Left ventricle myocardium inferior (tissue), 1 donor: ENCODE measurements at regions not wholly inside any gene's neighbourhood (a gene's known extent, or its start where the extent isn't known, plus 50 kb on each side); places are given as distances from the start of the nearest gene placed in this dataset.

ENCODE experiments used
- DNase-seq: peaks from one replicate; pipeline ENCODE4 v3.0.0-alpha.2; 2020
- H3K27ac ChIP-seq: fragments of 200-600 bp; replicated peaks from 2 replicates; pipeline ENCODE4 v1.8.0; 2021
- H3K27me3 ChIP-seq: fragments of 200-600 bp; 2 replicates; pipeline ENCODE4 v1.8.0; 2021; ENCODE audit warnings: low read depth
- H3K36me3 ChIP-seq: fragments of 200-600 bp; 2 replicates; pipeline ENCODE4 v1.8.0; 2021
- H3K4me1 ChIP-seq: fragments of 200-600 bp; 2 replicates; pipeline ENCODE4 v1.8.0; 2021
- H3K4me3 ChIP-seq: fragments of 200-600 bp; 2 replicates; pipeline ENCODE4 v1.8.0; 2021; ENCODE audit warnings: mild to moderate bottlenecking, moderate library complexity
- H3K9me3 ChIP-seq: fragments of 200-600 bp; replicated peaks from 2 replicates; pipeline ENCODE4 v1.8.0; 2021
- intact Hi-C: fragments of 100-400 bp; cut with micrococcal nuclease; formaldehyde crosslinking; loops from one replicate; pipeline ENCODE4 v1.11.0; 2022
- TF ChIP-seq, protein P1 (sequence below): fragments of 200-600 bp; IDR thresholded peaks from 2 replicates; pipeline ENCODE4 v1.8.0; 2021; ENCODE audit warnings: antibody characterized with exemption, mild to moderate bottlenecking, borderline replicate concordance
- donor health status: DM: no; HTN: yes; CAD: no; lungs with severe emphysema.

DNA sequence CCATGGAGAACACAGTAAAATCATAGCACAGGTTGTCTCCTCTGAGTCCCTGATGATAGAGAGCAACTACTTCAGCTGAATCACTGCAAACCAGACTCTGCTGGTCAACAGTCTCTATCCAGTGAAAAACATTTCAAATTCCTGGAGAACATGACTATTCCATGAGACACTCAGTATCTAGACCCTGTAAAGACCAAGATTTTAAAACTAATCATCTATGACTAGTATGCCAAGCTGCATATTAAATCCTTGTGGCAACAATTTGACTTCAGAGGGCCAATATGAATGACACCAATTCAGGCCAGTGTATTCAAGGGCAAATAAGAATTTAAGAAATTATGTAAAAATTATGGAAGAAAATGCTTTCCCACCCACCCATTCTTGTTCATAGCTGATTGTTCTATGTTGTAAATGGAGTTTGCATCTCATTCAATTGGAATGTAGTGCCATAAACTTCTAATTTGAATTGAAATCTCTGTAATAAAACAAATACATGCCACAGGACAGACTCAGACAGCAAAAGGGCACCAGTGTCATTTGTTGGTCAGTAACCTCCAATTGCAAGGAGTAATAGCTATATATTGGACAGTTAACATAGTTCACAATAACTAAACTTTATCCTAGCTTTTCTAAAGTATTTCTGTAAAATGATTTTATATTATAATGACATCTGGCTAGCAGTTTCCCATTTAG lies 80.1 kb upstream of the LPAR1 start:
- TF ChIP-seq, protein P1, sequence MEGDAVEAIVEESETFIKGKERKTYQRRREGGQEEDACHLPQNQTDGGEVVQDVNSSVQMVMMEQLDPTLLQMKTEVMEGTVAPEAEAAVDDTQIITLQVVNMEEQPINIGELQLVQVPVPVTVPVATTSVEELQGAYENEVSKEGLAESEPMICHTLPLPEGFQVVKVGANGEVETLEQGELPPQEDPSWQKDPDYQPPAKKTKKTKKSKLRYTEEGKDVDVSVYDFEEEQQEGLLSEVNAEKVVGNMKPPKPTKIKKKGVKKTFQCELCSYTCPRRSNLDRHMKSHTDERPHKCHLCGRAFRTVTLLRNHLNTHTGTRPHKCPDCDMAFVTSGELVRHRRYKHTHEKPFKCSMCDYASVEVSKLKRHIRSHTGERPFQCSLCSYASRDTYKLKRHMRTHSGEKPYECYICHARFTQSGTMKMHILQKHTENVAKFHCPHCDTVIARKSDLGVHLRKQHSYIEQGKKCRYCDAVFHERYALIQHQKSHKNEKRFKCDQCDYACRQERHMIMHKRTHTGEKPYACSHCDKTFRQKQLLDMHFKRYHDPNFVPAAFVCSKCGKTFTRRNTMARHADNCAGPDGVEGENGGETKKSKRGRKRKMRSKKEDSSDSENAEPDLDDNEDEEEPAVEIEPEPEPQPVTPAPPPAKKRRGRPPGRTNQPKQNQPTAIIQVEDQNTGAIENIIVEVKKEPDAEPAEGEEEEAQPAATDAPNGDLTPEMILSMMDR: no peak
- no peaks in the 10 kb centered on the region for H3K27me3 ChIP-seq
- H3K4me3 ChIP-seq: no peak overlapping the region
- no peak overlapping the region for H3K27ac ChIP-seq
- H3K36me3 ChIP-seq: no peaks in the 10 kb centered on the region
- H3K9me3 ChIP-seq: no peaks in the 10 kb centered on the region
- intact Hi-C loops: no loop called here
- no peaks in the 10 kb centered on the region for H3K4me1 ChIP-seq
- no peak for DNase-seq

DNA sequence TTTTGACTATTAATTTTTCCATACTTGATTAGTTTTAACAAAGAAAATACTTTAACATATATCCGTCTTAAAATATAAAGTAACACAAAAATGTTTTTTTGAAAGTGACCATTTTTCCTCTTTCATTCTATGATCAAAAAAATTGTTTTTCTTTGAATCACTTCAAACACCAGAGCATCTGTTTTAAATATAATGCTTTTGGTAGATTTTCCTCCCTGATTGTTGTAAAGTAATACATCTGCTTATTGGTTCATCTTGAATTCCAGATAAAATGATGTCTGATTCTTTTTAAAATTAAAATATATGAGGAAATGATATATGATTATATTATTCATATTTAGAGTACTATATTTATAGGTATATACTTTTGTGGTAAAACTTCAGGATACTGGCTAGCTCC lies 76.2 kb upstream of the LPAR1 start:
- intact Hi-C loops: no loop called here
- no peaks in the 10 kb centered on the region for H3K36me3 ChIP-seq
- H3K9me3 ChIP-seq: no peaks in the 10 kb centered on the region
- no peaks in the 10 kb centered on the region for H3K4me1 ChIP-seq
- DNase-seq: no peak
- H3K27me3 ChIP-seq: no peaks in the 10 kb centered on the region
- no peak overlapping the region for H3K27ac ChIP-seq
- TF ChIP-seq, protein P1: no peak
- H3K4me3 ChIP-seq: no peak overlapping the region

DNA sequence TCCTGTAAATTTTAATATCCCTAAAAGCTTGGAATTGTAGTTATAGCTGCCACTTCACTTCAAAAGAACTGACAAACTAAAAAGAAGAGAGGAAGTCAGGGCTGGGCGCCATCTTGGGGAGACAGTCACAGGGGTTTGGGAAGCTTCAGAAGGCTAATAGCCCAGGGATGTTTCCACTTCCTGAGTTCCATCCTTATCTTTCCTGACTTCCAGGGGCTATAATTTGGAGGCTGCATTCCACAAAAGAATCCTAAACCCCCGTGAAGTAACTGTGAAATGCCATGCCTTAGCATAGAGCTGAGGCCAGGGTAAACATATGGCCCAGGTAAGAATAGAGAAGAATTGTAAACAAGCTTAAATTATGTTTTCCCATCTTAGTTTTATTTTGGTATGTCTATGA lies 75.4 kb upstream of the LPAR1 start:
- intact Hi-C loops: no loop called here
- TF ChIP-seq, protein P1: no peak
- H3K36me3 ChIP-seq: no peaks in the 10 kb centered on the region

DNA sequence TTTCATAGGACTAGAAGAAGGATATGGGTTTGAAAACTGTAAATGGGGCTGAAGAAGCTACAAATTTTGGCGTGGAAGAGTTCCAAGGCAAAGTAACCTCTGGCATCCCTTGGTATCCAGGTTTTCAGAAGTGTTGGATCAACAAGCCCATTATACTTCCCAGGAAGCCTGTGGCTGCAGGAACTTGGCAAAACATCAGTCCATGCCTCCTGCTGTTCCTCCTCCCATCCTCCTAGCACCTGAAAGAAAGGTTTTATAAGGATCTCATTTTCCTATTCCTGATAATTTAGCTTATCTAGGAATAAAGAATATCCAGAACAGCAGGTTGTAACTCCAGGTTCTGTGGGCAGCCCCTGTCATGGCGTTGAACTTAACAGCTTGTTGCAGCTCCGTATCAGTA lies 72.5 kb upstream of the LPAR1 start:
- TF ChIP-seq, protein P1: no peak
- no peaks in the 10 kb centered on the region for H3K27me3 ChIP-seq
- intact Hi-C loops: no loop called here
- no peak overlapping the region for H3K27ac ChIP-seq
- no peaks in the 10 kb centered on the region for H3K4me1 ChIP-seq
- no peaks in the 10 kb centered on the region for H3K36me3 ChIP-seq
- DNase-seq: no peak
- H3K9me3 ChIP-seq: no peaks in the 10 kb centered on the region
- H3K4me3 ChIP-seq: no peak overlapping the region

More for the DNA sequence above, 75.4 kb upstream of the LPAR1 start:
- no peak for DNase-seq
- no peaks in the 10 kb centered on the region for H3K27me3 ChIP-seq
- no peaks in the 10 kb centered on the region for H3K4me1 ChIP-seq
- H3K9me3 ChIP-seq: no peaks in the 10 kb centered on the region
- no peak overlapping the region for H3K4me3 ChIP-seq
- no peak overlapping the region for H3K27ac ChIP-seq

DNA sequence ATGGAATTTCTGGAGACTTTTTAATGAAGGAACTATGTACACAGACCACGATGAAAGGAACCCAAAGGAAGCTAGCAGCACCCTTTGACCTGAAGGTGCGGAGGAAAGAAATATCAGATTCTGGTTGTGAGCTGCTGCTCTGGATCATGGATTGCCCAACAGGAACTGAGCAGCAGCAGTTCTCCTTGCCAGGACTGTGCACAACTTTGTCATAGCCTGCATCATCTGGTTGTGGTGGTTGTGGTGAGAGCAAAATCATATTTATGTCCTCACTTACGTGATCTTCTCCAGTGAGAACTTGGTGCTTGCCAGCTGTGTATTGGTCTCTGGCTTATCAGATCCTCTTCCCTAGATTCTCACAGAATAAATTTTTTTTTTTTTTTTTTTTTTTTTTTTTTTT lies 70.7 kb upstream of the LPAR1 start:
- intact Hi-C loops: no loop called here

More for the DNA sequence above, 70.7 kb upstream of the LPAR1 start:
- no peaks in the 10 kb centered on the region for H3K36me3 ChIP-seq
- no peaks in the 10 kb centered on the region for H3K27me3 ChIP-seq
- H3K4me1 ChIP-seq: no peaks in the 10 kb centered on the region
- DNase-seq: no peak
- no peak overlapping the region for H3K27ac ChIP-seq
- no peak overlapping the region for H3K4me3 ChIP-seq
- TF ChIP-seq, protein P1: no peak
- H3K9me3 ChIP-seq: no peaks in the 10 kb centered on the region
